AG09319 (cell line): ENCODE measurements at regions not wholly inside any gene's neighbourhood (a gene's known extent, or its start where the extent isn't known, plus 50 kb on each side); places are given as distances from the start of the nearest gene placed in this dataset.
"Not testable (repeated sequence)": the region's sequence is repeated elsewhere in the genome, so short reads cannot be mapped to it uniquely, and the experiment has no call there.

Experiments used
- DNase-seq: peaks from one replicate; pipeline ENCODE4 v3.0.0-alpha.2; 2010; ENCODE audit warnings: low read depth; ENCODE audit errors: extremely low read depth
- CTCF ChIP-seq: IDR thresholded peaks from 2 replicates; pipeline ENCODE4 v1.5.1; 2011; ENCODE audit warnings: low read depth, mild to moderate bottlenecking, inconsistent platforms, low read length, moderate library complexity

- TF ChIP-seq CTCF: no peak
- no peak for DNase-seq
These were observed 96.8 kb upstream of the APP start for GRCh38 chr21:26267389-26267788.

- no peak for TF ChIP-seq CTCF
These were observed 75.5 kb upstream of the APP start for GRCh38 chr21:26246073-26246472.

GRCh38 chr21:26245428-26245827 lies 74.9 kb upstream of the APP start:
- no peak for DNase-seq
- no peak for TF ChIP-seq CTCF

More at GRCh38 chr21:26246073-26246472, 75.5 kb upstream of the APP start:
- DNase-seq: no peak

- no peak for TF ChIP-seq CTCF
- DNase-seq: no peak
These were observed 68.1 kb upstream of the APP start for GRCh38 chr21:26238646-26239045.

GRCh38 chr21:26236281-26236680 lies 65.7 kb upstream of the APP start:
- no peak for DNase-seq
- TF ChIP-seq CTCF: no peak

GRCh38 chr21:26233297-26233696 lies 62.7 kb upstream of the APP start:
- DNase-seq: not testable (repeated sequence)

- DNase-seq: not testable (repeated sequence)
These were observed 61.9 kb upstream of the APP start for GRCh38 chr21:26232491-26232890.

- no peak for DNase-seq
- TF ChIP-seq CTCF: no peak
These were observed 56.6 kb upstream of the APP start for GRCh38 chr21:26227130-26227529.

GRCh38 chr21:26226724-26227123 lies 56.2 kb upstream of the APP start:
- TF ChIP-seq CTCF: no peak
- no peak for DNase-seq
